ENCODE measurements at regions not wholly inside any gene's neighbourhood (a gene's known extent, or its start where the extent isn't known, plus 50 kb on each side); places are given as distances from the start of the nearest gene placed in this dataset.

GRCh38 chr4:126065016-126065415 is 750.3 kb downstream of the FAT4 start:
- no peaks in the 10 kb centered on the region for H3K4me1 ChIP-seq (ENCODE audit: insufficient read depth, insufficient read length)
- TF ChIP-seq ZNF274 (IDR thresholded peaks at IDR 0.05; ENCODE audit: low read depth, low read length) (no peak), SUZ12 (IDR thresholded peaks at IDR 0.05; ENCODE audit: extremely low read depth, insufficient read depth, insufficient read length) (no peak), YY1 (IDR thresholded peaks at IDR 0.05; ENCODE audit: insufficient read depth, insufficient read length) (no peak)
- no peaks in the 10 kb centered on the region for H3K9me3 ChIP-seq (ENCODE audit: insufficient read depth, low read length)
- H3K4me3 ChIP-seq (ENCODE audit: insufficient read length, low read depth): no peak overlapping the region
- no peaks in the 10 kb centered on the region for H3K27me3 ChIP-seq (ENCODE audit: insufficient read depth, insufficient read length)
- H3K9ac ChIP-seq (ENCODE audit: insufficient read length, low read depth): no peak overlapping the region
- H3K36me3 ChIP-seq (ENCODE audit: insufficient read depth, insufficient read length, low read length): no peaks in the 10 kb centered on the region
- DNase-seq (ENCODE audit: low read depth, low spot score): no peak

GRCh38 chr4:126071346-126072333 is 756.9 kb downstream of the FAT4 start:
- no peak for DNase-seq (ENCODE audit: low read depth, low spot score)
- Histone ChIP-seq H3K4me1 (ENCODE audit: insufficient read depth, insufficient read length) (no peaks in the 10 kb centered on the region), H3K27me3 (ENCODE audit: insufficient read depth, insufficient read length) (no peaks in the 10 kb centered on the region), H3K36me3 (ENCODE audit: insufficient read depth, insufficient read length, low read length) (no peaks in the 10 kb centered on the region), H3K9ac (ENCODE audit: insufficient read length, low read depth) (no peak overlapping the region), H3K9me3 (ENCODE audit: insufficient read depth, low read length) (no peaks in the 10 kb centered on the region), H3K4me3 (ENCODE audit: insufficient read length, low read depth) (no peak overlapping the region)
- TF ChIP-seq SUZ12 (IDR thresholded peaks at IDR 0.05; ENCODE audit: extremely low read depth, insufficient read depth, insufficient read length) (no peak), ZNF274 (IDR thresholded peaks at IDR 0.05; ENCODE audit: low read depth, low read length) (no peak), YY1 (IDR thresholded peaks at IDR 0.05; ENCODE audit: insufficient read depth, insufficient read length) (no peak)

DNA sequence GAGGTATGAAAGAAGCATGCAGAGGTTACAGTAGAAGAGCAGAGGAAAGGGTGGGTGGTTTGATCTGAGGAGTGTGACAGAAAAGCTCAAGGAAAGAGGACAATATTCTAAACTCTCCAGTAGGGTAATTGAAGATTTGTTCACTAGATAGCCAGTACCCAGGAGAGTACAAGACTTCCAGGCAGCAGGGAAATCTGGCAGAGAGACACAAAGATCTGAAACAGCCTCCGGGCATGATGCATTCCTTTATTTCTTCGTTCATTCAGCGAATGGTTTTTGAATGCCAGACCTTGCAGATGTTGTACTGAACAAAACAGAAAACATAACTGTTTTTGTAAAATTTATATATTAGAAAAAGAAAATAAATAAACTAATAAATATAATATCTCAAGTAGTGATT is 766.6 kb downstream of the FAT4 start:
- H3K9me3 ChIP-seq (ENCODE audit: insufficient read depth, low read length): no peaks in the 10 kb centered on the region
- no peaks in the 10 kb centered on the region for H3K36me3 ChIP-seq (ENCODE audit: insufficient read depth, insufficient read length, low read length)
- no peak for DNase-seq (ENCODE audit: low read depth, low spot score)
- H3K27me3 ChIP-seq (ENCODE audit: insufficient read depth, insufficient read length): no peaks in the 10 kb centered on the region
- H3K9ac ChIP-seq (ENCODE audit: insufficient read length, low read depth): no peak overlapping the region
- H3K4me3 ChIP-seq (ENCODE audit: insufficient read length, low read depth): no peak overlapping the region
- TF ChIP-seq YY1 (IDR thresholded peaks at IDR 0.05; ENCODE audit: insufficient read depth, insufficient read length): no peak
- TF ChIP-seq SUZ12 (IDR thresholded peaks at IDR 0.05; ENCODE audit: extremely low read depth, insufficient read depth, insufficient read length): no peak
- TF ChIP-seq ZNF274 (IDR thresholded peaks at IDR 0.05; ENCODE audit: low read depth, low read length): no peak
- no peaks in the 10 kb centered on the region for H3K4me1 ChIP-seq (ENCODE audit: insufficient read depth, insufficient read length)

DNA sequence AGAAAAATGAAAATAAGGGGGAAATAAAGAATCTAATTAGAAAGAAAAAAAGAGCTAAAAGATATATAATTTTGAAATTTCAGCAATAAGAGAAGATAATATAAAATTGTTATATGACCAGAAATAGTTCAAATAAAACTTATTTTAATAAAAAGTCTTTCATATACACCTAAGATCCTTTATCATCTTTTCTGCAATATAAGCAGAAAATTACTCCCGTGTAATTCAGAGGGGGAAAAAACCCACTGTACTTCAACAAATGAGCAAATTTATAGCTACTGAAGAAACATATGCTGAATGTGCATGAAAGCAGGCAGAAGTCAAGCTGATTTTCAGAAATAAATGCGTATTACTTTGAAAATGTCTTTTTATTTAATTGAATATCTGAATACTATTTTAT is 771.3 kb downstream of the FAT4 start:
- Histone ChIP-seq H3K4me1 (ENCODE audit: insufficient read depth, insufficient read length) (no peaks in the 10 kb centered on the region), H3K9ac (ENCODE audit: insufficient read length, low read depth) (no peak overlapping the region), H3K4me3 (ENCODE audit: insufficient read length, low read depth) (no peak overlapping the region), H3K9me3 (ENCODE audit: insufficient read depth, low read length) (no peaks in the 10 kb centered on the region), H3K27me3 (ENCODE audit: insufficient read depth, insufficient read length) (no peaks in the 10 kb centered on the region), H3K36me3 (ENCODE audit: insufficient read depth, insufficient read length, low read length) (no peaks in the 10 kb centered on the region)
- no peak for DNase-seq (ENCODE audit: low read depth, low spot score)
- TF ChIP-seq ZNF274 (IDR thresholded peaks at IDR 0.05; ENCODE audit: low read depth, low read length): no peak
- TF ChIP-seq YY1 (IDR thresholded peaks at IDR 0.05; ENCODE audit: insufficient read depth, insufficient read length): no peak
- TF ChIP-seq SUZ12 (IDR thresholded peaks at IDR 0.05; ENCODE audit: extremely low read depth, insufficient read depth, insufficient read length): no peak

GRCh38 chr4:126087101-126087500 is 772.3 kb downstream of the FAT4 start:
- no peaks in the 10 kb centered on the region for H3K9me3 ChIP-seq (ENCODE audit: insufficient read depth, low read length)
- no peak overlapping the region for H3K9ac ChIP-seq (ENCODE audit: insufficient read length, low read depth)
- no peak for TF ChIP-seq ZNF274 (IDR thresholded peaks at IDR 0.05; ENCODE audit: low read depth, low read length)
- TF ChIP-seq YY1 (IDR thresholded peaks at IDR 0.05; ENCODE audit: insufficient read depth, insufficient read length): no peak
- no peak for TF ChIP-seq SUZ12 (IDR thresholded peaks at IDR 0.05; ENCODE audit: extremely low read depth, insufficient read depth, insufficient read length)
- DNase-seq (ENCODE audit: low read depth, low spot score): no peak
- H3K4me3 ChIP-seq (ENCODE audit: insufficient read length, low read depth): no peak overlapping the region
- no peaks in the 10 kb centered on the region for H3K27me3 ChIP-seq (ENCODE audit: insufficient read depth, insufficient read length)
- no peaks in the 10 kb centered on the region for H3K4me1 ChIP-seq (ENCODE audit: insufficient read depth, insufficient read length)
- H3K36me3 ChIP-seq (ENCODE audit: insufficient read depth, insufficient read length, low read length): no peaks in the 10 kb centered on the region

DNA sequence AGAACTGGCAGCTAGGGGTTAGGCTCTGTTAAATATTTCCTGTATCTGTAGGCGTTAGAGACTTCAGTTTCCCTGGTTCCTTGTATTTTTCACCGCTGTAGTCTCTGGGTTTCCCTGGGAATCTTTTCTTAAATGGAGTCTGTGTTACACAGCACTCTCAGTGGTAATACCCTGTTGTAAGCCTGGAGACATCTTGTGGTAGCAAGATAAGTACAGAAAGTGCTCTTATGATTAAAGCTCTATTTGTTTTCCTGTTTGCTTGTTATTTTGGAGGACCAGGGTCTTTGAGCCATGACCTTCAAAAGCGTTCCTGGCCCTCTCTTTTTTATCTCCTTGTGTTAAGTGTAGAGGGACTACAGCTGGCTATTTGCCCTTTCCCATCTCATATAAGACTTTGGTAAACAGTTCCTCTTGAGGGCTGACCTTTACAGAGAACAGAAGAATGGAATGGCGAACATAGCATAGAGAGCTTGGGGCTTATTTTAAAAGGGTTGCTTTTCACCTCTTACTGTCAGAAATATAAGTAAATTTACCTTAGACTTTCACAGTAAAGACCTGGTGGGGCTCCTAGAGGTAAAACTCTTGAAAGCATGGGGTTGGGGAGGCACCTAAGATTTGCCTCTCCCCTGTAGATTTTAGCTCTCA is 782.5 kb downstream of the FAT4 start:
- DNase-seq (ENCODE audit: low read depth, low spot score): no peak
- Histone ChIP-seq H3K4me1 (ENCODE audit: insufficient read depth, insufficient read length) (no peaks in the 10 kb centered on the region), H3K9ac (ENCODE audit: insufficient read length, low read depth) (no peak overlapping the region), H3K4me3 (ENCODE audit: insufficient read length, low read depth) (no peak overlapping the region), H3K27me3 (ENCODE audit: insufficient read depth, insufficient read length) (no peaks in the 10 kb centered on the region), H3K9me3 (ENCODE audit: insufficient read depth, low read length) (no peaks in the 10 kb centered on the region), H3K36me3 (ENCODE audit: insufficient read depth, insufficient read length, low read length) (no peaks in the 10 kb centered on the region)
- TF ChIP-seq ZNF274 (IDR thresholded peaks at IDR 0.05; ENCODE audit: low read depth, low read length): no peak
- TF ChIP-seq YY1 (IDR thresholded peaks at IDR 0.05; ENCODE audit: insufficient read depth, insufficient read length): no peak
- no peak for TF ChIP-seq SUZ12 (IDR thresholded peaks at IDR 0.05; ENCODE audit: extremely low read depth, insufficient read depth, insufficient read length)

- H3K36me3 ChIP-seq (ENCODE audit: insufficient read depth, insufficient read length, low read length): no peaks in the 10 kb centered on the region
- no peak overlapping the region for H3K4me3 ChIP-seq (ENCODE audit: insufficient read length, low read depth)
- no peak overlapping the region for H3K9ac ChIP-seq (ENCODE audit: insufficient read length, low read depth)
- no peaks in the 10 kb centered on the region; the same call in none of the 2 replicates for H3K9me3 ChIP-seq (ENCODE audit: insufficient read depth, low read length)
- DNase-seq (ENCODE audit: low read depth, low spot score): peak; percentile 1
- TF ChIP-seq ZNF274 (IDR thresholded peaks at IDR 0.05; ENCODE audit: low read depth, low read length) (no peak), YY1 (IDR thresholded peaks at IDR 0.05; ENCODE audit: insufficient read depth, insufficient read length) (no peak), SUZ12 (IDR thresholded peaks at IDR 0.05; ENCODE audit: extremely low read depth, insufficient read depth, insufficient read length) (no peak)
- no peaks in the 10 kb centered on the region for H3K27me3 ChIP-seq (ENCODE audit: insufficient read depth, insufficient read length)
- no peaks in the 10 kb centered on the region for H3K4me1 ChIP-seq (ENCODE audit: insufficient read depth, insufficient read length)
Measured at GRCh38 chr4:126106658-126107057, 791.9 kb downstream of the FAT4 start.
